GM12878 (cell line): ENCODE measurements at regions not wholly inside any gene's neighbourhood (a gene's known extent, or its start where the extent isn't known, plus 50 kb on each side); places are given as distances from the start of the nearest gene placed in this dataset.

Experiments used
- ATAC-seq: fragments of 200-7000 bp; cut with Tn5 transposase; 3 replicates; pipeline ENCODE4 v1.9.1; 2020; ENCODE audit warnings: mild to moderate bottlenecking, moderate library complexity
- BruUV-seq: library from RNA; stranded (reverse); fragments of 400-500 nt; replicated peaks from 2 replicates; lab custom pipeline; 2021; lab: Mats Ljungman, UMichigan
- CTCF ChIA-PET: fragments of 300-600 bp; sonication (Branson Sonifier 250); formaldehyde crosslinking; extraction: SDS; loops from one replicate; lab custom pipeline; 2021; ENCODE audit warnings: inconsistent platforms; lab: Yijun Ruan, JAX
- POLR2A ChIA-PET: fragments of 350-600 bp; formaldehyde crosslinking; extraction: SDS; loops from one replicate; lab custom pipeline; 2021; ENCODE audit warnings: inconsistent platforms; lab: Charles Lee
- RAD21 ChIA-PET: fragments of 300-600 bp; sonication (Branson Sonifier 250); formaldehyde crosslinking; loops from one replicate; lab custom pipeline; 2023; ENCODE audit warnings: antibody characterized with exemption; ENCODE audit not compliant: unreplicated experiment; lab: Charles Lee
- SMC1A ChIA-PET: fragments of 300-600 bp; sonication (Branson Sonifier 250); formaldehyde crosslinking; loops from one replicate; lab custom pipeline; 2023; ENCODE audit not compliant: unreplicated experiment, uncharacterized antibody; lab: Charles Lee
- DNase-seq: peaks from one replicate; pipeline ENCODE4 v3.0.0-alpha.2; 2011; ENCODE audit warnings: low read depth, low spot score
- FAIRE-seq: peaks from 3 replicates; lab custom pipeline; 2011; peaks lifted over from hg19 to GRCh38; lab: Jason Lieb, UNC
- H2AFZ ChIP-seq: 2 replicates; pipeline ENCODE4 v1.6.0; 2011; ENCODE audit warnings: low read depth, low read length, control low read depth; ENCODE audit not compliant: control insufficient read depth
- H3K27ac ChIP-seq: 2 replicates; pipeline ENCODE4 v1.5.1; 2011; ENCODE audit warnings: control low read depth; ENCODE audit not compliant: control insufficient read depth, insufficient read depth
- H3K27me3 ChIP-seq, 2 experiments: replicated peaks in 1 of 2; 2 replicates each; pipeline versions ENCODE4 v1.6.0 to v1.6.1; 2011; ENCODE audit warnings: low read length in 1 of 2; ENCODE audit not compliant: control insufficient read depth in 2 of 2, insufficient read depth in 2 of 2
- H3K36me3 ChIP-seq, 2 experiments: 2 replicates each; pipeline ENCODE4 v1.5.1; 2011; ENCODE audit warnings: low read length in 1 of 2; ENCODE audit not compliant: control insufficient read depth in 2 of 2, insufficient read depth in 2 of 2
- H3K4me1 ChIP-seq: 2 replicates; pipeline ENCODE4 v1.6.1; 2011; ENCODE audit warnings: mild to moderate bottlenecking, low read length, moderate library complexity, mixed read lengths; ENCODE audit not compliant: control insufficient read depth, insufficient read depth
- H3K4me2 ChIP-seq: 2 replicates; pipeline ENCODE4 v1.6.0; 2011; ENCODE audit warnings: control low read depth; ENCODE audit not compliant: control insufficient read depth, insufficient read depth
- H3K4me3 ChIP-seq: fragments of 200-600 bp; sonication (generic); 2 replicates; pipeline ENCODE4 v1.5.1; 2016
- H3K79me2 ChIP-seq: 2 replicates; pipeline ENCODE4 v1.6.0; 2011; ENCODE audit warnings: low read length; ENCODE audit not compliant: control insufficient read depth, insufficient read depth
- H3K9ac ChIP-seq: 2 replicates; pipeline ENCODE4 v1.8.0; 2011; ENCODE audit warnings: low read length, control low read depth, mixed read lengths; ENCODE audit not compliant: control insufficient read depth, insufficient read depth
- H3K9me3 ChIP-seq: replicated peaks from 3 replicates; pipeline ENCODE4 v1.5.1; 2011; ENCODE audit warnings: mild to moderate bottlenecking, low read length; ENCODE audit not compliant: control insufficient read depth, insufficient read depth
- H4K20me1 ChIP-seq: 2 replicates; pipeline ENCODE4 v1.6.0; 2011; ENCODE audit not compliant: control insufficient read depth, insufficient read depth
- CBFB ChIP-seq: IDR thresholded peaks from 2 replicates; pipeline ENCODE4 v1.6.1; 2016; ENCODE audit warnings: antibody characterized with exemption, low read depth
- CEBPB ChIP-seq, 2 experiments: fragments of 150-350 bp in 1 of 2; IDR thresholded peaks; 2 replicates each; pipeline ENCODE4 v1.6.1; 2012 to 2014; ENCODE audit warnings: low read depth in 2 of 2, low read length in 2 of 2, borderline replicate concordance in 1 of 2, inconsistent platforms in 1 of 2
- EP300 ChIP-seq, 2 experiments: fragments of 150-350 bp in 1 of 2; IDR thresholded peaks; 2 replicates each; pipeline ENCODE4 v1.6.1; 2011 to 2012; ENCODE audit warnings: low read depth in 2 of 2, low read length in 2 of 2, borderline replicate concordance in 1 of 2, improper control_type of control experiment in 1 of 2, inconsistent platforms in 1 of 2; ENCODE audit not compliant: control insufficient read depth in 1 of 2
- EZH2 ChIP-seq: IDR thresholded peaks from 2 replicates; pipeline ENCODE4 v1.6.1; 2012; ENCODE audit warnings: low read depth, mild to moderate bottlenecking, control low read depth, inconsistent platforms, low read length, borderline replicate concordance; ENCODE audit not compliant: control insufficient read depth
- IKZF2 ChIP-seq, 2 experiments: fragments of 450-650 bp; IDR thresholded peaks; 2 replicates each; pipeline ENCODE4 v1.6.1; 2017; ENCODE audit warnings: mild to moderate bottlenecking in 2 of 2, moderate library complexity in 2 of 2
- KDM1A ChIP-seq: fragments of 200-600 bp; sonication (generic); IDR thresholded peaks from 2 replicates; pipeline ENCODE4 v1.6.1; 2016; ENCODE audit warnings: borderline replicate concordance
- MEF2B ChIP-seq: fragments of 450-650 bp; IDR thresholded peaks from 2 replicates; pipeline ENCODE4 v1.6.1; 2018; ENCODE audit warnings: mild to moderate bottlenecking, moderate library complexity; ENCODE audit not compliant: partially characterized antibody, poor library complexity, severe bottlenecking
- PAX5 ChIP-seq: IDR thresholded peaks from 2 replicates; pipeline ENCODE4 v1.6.1; 2011; ENCODE audit warnings: low read depth, low read length, borderline replicate concordance
- SREBF1 ChIP-seq: IDR thresholded peaks from 2 replicates; pipeline ENCODE4 v1.6.1; 2012; ENCODE audit warnings: mild to moderate bottlenecking, low read length
- TCF7 ChIP-seq: IDR thresholded peaks from 2 replicates; pipeline ENCODE4 v1.6.1; 2014; ENCODE audit warnings: antibody characterized with exemption, borderline replicate concordance
- ZBTB11 ChIP-seq: fragments of 450-650 bp; formaldehyde crosslinking; IDR thresholded peaks from 2 replicates; pipeline ENCODE4 v1.5.0; 2022; ENCODE audit warnings: mild to moderate bottlenecking, missing genetic modification characterization
- ZNF622 ChIP-seq: fragments of 450-650 bp; IDR thresholded peaks from 2 replicates; pipeline ENCODE4 v1.6.1; 2017; ENCODE audit warnings: mild to moderate bottlenecking, inconsistent platforms
- WGBS: methylation state at CpG from one replicate; pipeline ENCODE4 v1.1.6; 2016; ENCODE audit warnings: low lambda C conversion rate; ENCODE audit not compliant: insufficient replicate concordance, insufficient coverage; ENCODE audit errors: missing lambda C conversion rate; 5-methylcytosine and 5-hydroxymethylcytosine counted together
- in situ Hi-C: fragments of 300-500 bp; cut with MboI; formaldehyde crosslinking; loops from 9 replicates; pipeline ENCODE4 v1.14.3; 2018; ENCODE audit warnings: mixed read lengths
- intact Hi-C: fragments of 100-400 bp; cut with micrococcal nuclease; formaldehyde crosslinking; loops from one replicate; pipeline ENCODE4 v1.14.2; 2022; ENCODE audit not compliant: unreplicated experiment
- TF ChIP-seq, protein P1 (sequence below): IDR thresholded peaks from 2 replicates; pipeline ENCODE4 v1.6.1; 2012; ENCODE audit warnings: low read depth, low read length, improper control_type of control experiment
- TF ChIP-seq, protein P2 (sequence below): fragments of 450-650 bp; IDR thresholded peaks from 2 replicates; pipeline ENCODE4 v1.6.1; 2017; ENCODE audit warnings: antibody characterized with exemption, mild to moderate bottlenecking, moderate library complexity

- ChIA-PET SMC1A (interaction anchor here (1.3 kb wide), 1 partner anchor 235 kb away, joined by 3 read pairs; no protein-coding TSS in a partner anchor), CTCF (no interaction called here), POLR2A (no interaction called here), RAD21 (no interaction called here)
- Histone ChIP-seq H3K27ac (no peak overlapping the region), H3K4me2 (no peak overlapping the region), H3K27me3 (no peaks in the 10 kb centered on the region), H3K79me2 (no peaks in the 10 kb centered on the region), H2AFZ (no peak overlapping the region), H3K4me3 (no peak overlapping the region), H3K4me1 (no peaks in the 10 kb centered on the region), H3K9ac (no peak overlapping the region), H3K36me3 (no peaks in the 10 kb centered on the region), H3K9me3 (peaks cover 3% of the 10 kb centered on the region; the same call in 2 of the 3 replicates), H4K20me1 (no peaks in the 10 kb centered on the region)
- in situ Hi-C loops (no loop called here), intact Hi-C loops (loop anchor here (5.0 kb wide), 2 partner anchors 165 to 235 kb away; no protein-coding TSS in a partner anchor)
- TF ChIP-seq, protein P1, sequence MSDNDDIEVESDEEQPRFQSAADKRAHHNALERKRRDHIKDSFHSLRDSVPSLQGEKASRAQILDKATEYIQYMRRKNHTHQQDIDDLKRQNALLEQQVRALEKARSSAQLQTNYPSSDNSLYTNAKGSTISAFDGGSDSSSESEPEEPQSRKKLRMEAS, result no peak
- TF ChIP-seq, protein P2, sequence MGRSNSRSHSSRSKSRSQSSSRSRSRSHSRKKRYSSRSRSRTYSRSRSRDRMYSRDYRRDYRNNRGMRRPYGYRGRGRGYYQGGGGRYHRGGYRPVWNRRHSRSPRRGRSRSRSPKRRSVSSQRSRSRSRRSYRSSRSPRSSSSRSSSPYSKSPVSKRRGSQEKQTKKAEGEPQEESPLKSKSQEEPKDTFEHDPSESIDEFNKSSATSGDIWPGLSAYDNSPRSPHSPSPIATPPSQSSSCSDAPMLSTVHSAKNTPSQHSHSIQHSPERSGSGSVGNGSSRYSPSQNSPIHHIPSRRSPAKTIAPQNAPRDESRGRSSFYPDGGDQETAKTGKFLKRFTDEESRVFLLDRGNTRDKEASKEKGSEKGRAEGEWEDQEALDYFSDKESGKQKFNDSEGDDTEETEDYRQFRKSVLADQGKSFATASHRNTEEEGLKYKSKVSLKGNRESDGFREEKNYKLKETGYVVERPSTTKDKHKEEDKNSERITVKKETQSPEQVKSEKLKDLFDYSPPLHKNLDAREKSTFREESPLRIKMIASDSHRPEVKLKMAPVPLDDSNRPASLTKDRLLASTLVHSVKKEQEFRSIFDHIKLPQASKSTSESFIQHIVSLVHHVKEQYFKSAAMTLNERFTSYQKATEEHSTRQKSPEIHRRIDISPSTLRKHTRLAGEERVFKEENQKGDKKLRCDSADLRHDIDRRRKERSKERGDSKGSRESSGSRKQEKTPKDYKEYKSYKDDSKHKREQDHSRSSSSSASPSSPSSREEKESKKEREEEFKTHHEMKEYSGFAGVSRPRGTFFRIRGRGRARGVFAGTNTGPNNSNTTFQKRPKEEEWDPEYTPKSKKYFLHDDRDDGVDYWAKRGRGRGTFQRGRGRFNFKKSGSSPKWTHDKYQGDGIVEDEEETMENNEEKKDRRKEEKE, result no peak
- no peak for TF ChIP-seq ZNF622
- TF ChIP-seq SREBF1, result no peak
- TF ChIP-seq ZBTB11 (CRISPR knock-in tag), result no peak
- TF ChIP-seq TCF7, result no peak
- TF ChIP-seq CEBPB (IDR thresholded peaks at IDR 0.05; ENCODE audit: borderline replicate concordance in 1 of 2, low read depth in 2 of 2, low read length in 2 of 2), result no peak
- no peak for TF ChIP-seq EP300 (IDR thresholded peaks at IDR 0.05; ENCODE audit: borderline replicate concordance in 1 of 2, control insufficient read depth in 1 of 2, low read depth in 2 of 2, low read length in 2 of 2)
- TF ChIP-seq CBFB, result no peak
- no peak for TF ChIP-seq IKZF2 (IDR thresholded peaks at IDR 0.05)
- no peak for TF ChIP-seq MEF2B
- TF ChIP-seq KDM1A, result no peak
- TF ChIP-seq PAX5, result no peak
- no peak for TF ChIP-seq EZH2
- no peak for ATAC-seq
- FAIRE-seq, result no peak
- BruUV-seq, result no TSS peak
- DNase-seq, result no peak
- WGBS, result 88% methylated on average over 2 of the region's 2 CpGs
Measured at GRCh38 chr13:99031832-99032231, 54.0 kb upstream of the DOCK9 start.
